GM19438 (cell line): ENCODE measurements at regions not wholly inside any gene's neighbourhood (a gene's known extent, or its start where the extent isn't known, plus 50 kb on each side); places are given as distances from the start of the nearest gene placed in this dataset.

Experiments
- ATAC-seq: cut with Tn5 transposase; IDR thresholded peaks from one replicate; pipeline ENCODE4 v1.9.1; 2021; ENCODE audit warnings: low read depth; ENCODE audit not compliant: unreplicated experiment

- ATAC-seq: no peak
Observed at GRCh38 chr2:5410991-5411700, 281.0 kb upstream of the SOX11 start.

GRCh38 chr2:5412001-5412400, 280.2 kb upstream of the SOX11 start:
- no peak for ATAC-seq

GRCh38 chr2:5433855-5434254, 258.3 kb upstream of the SOX11 start:
- no peak for ATAC-seq

DNA sequence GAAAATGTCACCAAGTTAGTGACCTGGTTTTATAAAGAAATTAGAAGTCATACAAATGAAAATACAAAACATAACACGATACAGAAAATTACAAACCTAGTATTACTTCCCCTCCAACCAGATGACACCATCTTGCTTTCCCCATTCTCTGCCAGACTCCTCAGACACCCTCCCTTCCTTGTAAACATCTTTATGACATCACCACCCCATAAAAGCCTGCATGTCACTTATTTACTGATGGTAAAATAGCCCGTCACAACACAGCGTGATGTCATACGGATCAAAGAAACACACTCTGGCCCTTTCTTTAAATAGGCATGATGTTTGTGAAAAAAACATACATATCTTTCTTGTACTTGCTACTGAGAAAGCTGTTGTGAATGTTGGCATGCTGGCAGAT, 254.8 kb upstream of the SOX11 start:
- ATAC-seq: no peak

- no peak for ATAC-seq
Observed at GRCh38 chr2:5440174-5440573, 252.0 kb upstream of the SOX11 start.

DNA sequence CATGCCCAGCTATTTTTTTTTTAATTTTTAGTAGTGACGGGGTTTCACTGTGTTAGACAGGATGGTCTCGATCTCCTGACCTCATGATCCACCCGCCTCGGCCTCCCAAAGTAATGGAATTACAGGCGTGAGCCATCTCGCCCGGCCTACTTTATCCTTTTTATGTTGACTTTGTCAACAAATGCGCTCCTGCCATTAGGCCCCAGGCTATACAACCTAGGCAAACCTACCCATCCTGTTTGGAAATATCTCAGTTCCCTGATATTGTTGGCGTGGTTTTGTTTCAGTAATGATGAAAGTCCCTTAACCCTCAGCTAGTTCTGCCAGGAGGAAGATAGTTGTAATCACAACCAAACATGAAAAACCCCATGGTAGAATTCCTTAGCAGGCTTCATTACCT, 249.4 kb upstream of the SOX11 start:
- ATAC-seq: no peak

- no peak for ATAC-seq
Observed at GRCh38 chr2:5444168-5444567, 248.0 kb upstream of the SOX11 start.

- no peak for ATAC-seq
Observed at GRCh38 chr2:5444854-5445253, 247.3 kb upstream of the SOX11 start.

DNA sequence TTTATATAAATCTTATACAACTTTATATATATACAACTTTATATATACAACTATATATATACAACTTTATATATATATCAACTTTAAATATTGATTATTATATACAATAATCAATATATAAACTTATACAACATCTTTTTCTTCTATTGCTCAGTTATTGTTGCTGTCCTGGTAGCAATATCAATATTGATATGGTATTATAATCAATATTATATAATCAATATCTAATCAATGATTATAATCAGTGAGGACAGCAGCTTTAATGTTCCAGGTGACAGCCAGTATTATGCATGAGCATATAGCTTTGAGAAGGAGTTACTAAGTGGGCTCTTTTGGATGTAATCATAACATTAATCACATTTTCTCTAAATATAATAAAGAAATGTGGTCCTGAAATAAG, 242.3 kb upstream of the SOX11 start:
- no peak for ATAC-seq

- no peak for ATAC-seq
Observed at GRCh38 chr2:5453220-5454050, 238.7 kb upstream of the SOX11 start.

GRCh38 chr2:5454051-5454390, 238.2 kb upstream of the SOX11 start:
- ATAC-seq: no peak

DNA sequence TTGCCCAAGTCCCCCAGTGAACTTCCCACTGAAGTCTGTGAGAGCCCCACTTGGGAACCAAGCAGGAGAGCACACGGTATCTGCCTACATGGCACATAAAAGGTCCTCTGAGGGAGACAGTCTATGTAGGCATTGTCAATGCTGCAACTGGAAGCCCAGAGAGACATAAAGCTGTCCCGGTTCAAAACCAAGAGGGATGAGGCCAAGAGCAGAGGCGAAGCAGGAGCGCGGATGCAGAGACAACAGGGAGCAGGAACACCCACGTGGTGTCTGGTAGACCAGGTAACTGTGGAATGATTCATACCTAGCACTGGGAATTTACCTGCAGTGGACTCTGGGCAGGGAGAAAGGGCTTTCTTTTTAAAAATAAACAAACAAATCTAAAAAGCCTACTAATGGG, 233.1 kb upstream of the SOX11 start:
- no peak for ATAC-seq

- no peak for ATAC-seq
Observed at GRCh38 chr2:5464657-5465056, 227.5 kb upstream of the SOX11 start.

- no peak for ATAC-seq
Observed at GRCh38 chr2:5465859-5466258, 226.3 kb upstream of the SOX11 start.

- no peak for ATAC-seq
Observed at GRCh38 chr2:5467178-5467905, 224.8 kb upstream of the SOX11 start.

DNA sequence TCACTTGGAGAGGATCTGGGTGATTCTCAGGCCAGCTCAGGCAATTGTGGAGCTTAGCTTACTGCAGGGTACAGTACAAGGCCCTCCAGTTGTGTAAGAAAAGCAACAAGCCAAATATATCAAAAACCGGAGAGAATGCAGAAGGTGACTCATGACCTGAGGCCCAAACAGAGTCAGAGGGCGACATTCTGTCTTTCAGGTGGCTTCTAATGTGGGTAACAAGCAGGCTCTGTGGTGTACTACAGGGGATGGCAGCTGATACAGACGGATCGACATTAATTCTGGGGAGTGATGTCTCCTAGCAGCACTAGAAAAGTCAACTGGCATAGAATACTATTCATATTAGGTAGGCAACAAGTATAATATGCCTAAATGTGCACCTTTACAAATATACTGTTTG, 219.5 kb upstream of the SOX11 start:
- ATAC-seq: no peak

DNA sequence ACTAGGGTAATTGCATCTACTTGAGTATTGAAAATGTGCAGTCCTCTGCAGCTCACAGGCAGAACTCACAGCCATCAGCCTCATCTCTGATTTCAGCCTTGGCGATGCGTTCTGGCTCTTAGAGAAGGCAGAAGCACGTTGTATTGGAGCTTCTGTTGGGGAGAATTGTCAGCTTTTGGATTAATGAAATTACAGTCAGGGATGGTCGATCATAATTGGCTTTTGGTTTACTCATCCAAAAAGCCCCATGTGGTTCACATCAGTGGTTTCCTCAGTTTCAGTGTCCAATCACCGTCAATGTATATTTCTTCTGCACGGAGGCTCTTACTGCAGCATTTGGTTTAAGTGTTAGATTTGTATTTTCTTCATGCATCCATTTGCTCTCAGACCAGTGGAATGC, 218.5 kb upstream of the SOX11 start:
- ATAC-seq: no peak

DNA sequence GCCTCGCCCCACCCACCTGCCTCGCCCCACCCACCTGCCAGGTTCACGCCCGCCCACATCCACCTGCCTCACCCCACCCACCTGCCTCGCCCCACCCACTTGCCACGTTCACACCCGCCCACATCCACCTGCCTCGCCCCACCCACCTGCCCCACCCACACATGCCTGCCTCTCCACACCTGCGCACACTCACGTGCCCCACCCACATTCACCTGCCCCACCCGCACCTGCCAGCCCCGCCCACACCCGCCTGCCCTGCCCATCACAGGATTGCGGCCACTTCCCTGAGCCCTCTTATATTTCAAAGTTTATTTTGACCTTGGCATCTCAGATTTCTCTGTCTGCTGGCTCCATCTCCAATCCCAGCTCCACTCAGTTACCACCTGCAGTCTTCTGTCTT, 217.5 kb upstream of the SOX11 start:
- no peak for ATAC-seq

- ATAC-seq: no peak
Observed at GRCh38 chr2:5479265-5479928, 212.8 kb upstream of the SOX11 start.

DNA sequence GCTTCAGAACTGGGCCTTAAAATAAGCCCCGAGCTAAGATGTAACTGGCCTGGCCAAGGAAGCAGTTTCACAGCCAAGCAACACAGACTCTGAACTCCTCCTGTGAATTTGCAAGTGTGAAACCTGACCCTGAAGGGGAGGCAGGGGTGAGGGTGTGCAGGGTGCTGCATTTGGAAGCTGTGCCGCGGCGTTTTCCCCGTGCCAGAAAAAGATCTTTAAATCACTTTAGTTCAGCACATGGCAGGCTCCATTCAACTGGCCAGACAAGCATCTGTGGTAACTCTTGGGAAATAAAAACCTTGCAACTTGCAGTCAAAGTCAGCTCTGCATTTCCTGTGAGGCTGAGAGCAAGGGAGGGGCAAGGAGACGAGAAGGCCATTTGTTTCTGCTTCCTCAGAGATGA, 209.3 kb upstream of the SOX11 start:
- ATAC-seq: no peak

DNA sequence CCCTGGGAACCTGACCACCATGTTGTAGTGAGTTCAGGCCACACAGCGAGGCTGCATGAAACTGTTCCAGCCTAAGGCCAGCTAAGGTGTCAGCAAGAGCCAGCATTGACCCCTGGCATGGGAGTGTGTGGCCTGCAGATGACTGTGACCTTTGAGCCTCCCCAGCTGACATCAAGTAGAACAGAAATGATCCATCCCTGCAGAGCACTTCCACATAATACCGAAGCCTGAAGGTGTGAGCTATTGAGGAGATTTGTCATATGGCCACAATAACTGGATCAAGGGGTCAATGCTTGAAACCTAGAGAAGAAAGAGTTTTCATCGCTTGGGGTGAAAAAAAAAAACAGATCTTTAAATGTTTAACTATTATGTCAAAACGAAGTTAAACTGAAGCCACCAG, 207.3 kb upstream of the SOX11 start:
- ATAC-seq: no peak
